Endothelial cell of umbilical vein (primary cell): ENCODE measurements at regions not wholly inside any gene's neighbourhood (a gene's known extent, or its start where the extent isn't known, plus 50 kb on each side); places are given as distances from the start of the nearest gene placed in this dataset.

ENCODE experiments used
- BruUV-seq: library from RNA; stranded (reverse); fragments of 400-500 nt; replicated peaks from 2 replicates; lab custom pipeline; 2021; lab: Mats Ljungman, UMichigan
- CTCF ChIA-PET: fragments of 300-600, 350-600 bp; sonication (Branson Sonifier 250); formaldehyde crosslinking; loops from one replicate; lab custom pipeline; 2021; ENCODE audit warnings: antibody characterized with exemption, inconsistent platforms; lab: Charles Lee
- POLR2A ChIA-PET: fragments of 300-600, 350-600 bp; sonication (Branson Sonifier 250); formaldehyde crosslinking; loops from one replicate; lab custom pipeline; 2021; ENCODE audit warnings: antibody characterized with exemption, inconsistent platforms; lab: Charles Lee
- DNase-seq: peaks from one replicate; pipeline ENCODE4 v3.0.0-alpha.2; 2011; ENCODE audit warnings: low read depth, low spot score
- FAIRE-seq: peaks from 2 replicates; lab custom pipeline; 2011; peaks lifted over from hg19 to GRCh38; lab: Jason Lieb, UNC
- H2AFZ ChIP-seq: 2 replicates; pipeline ENCODE4 v1.6.0; 2012; ENCODE audit warnings: low read depth, low read length, control low read depth, inconsistent platforms
- H3K27ac ChIP-seq: 2 replicates; pipeline ENCODE4 v1.5.1; 2011; ENCODE audit warnings: low read depth, mild to moderate bottlenecking, control low read depth, low read length, moderate library complexity; ENCODE audit not compliant: insufficient read depth
- H3K27me3 ChIP-seq, 2 experiments: 2 replicates each; pipeline versions ENCODE4 v1.6.0 to v1.6.1; 2011; ENCODE audit warnings: low read length in 2 of 2, mixed read lengths in 1 of 2; ENCODE audit not compliant: control insufficient read depth in 2 of 2, insufficient read depth in 2 of 2
- H3K36me3 ChIP-seq, 2 experiments: 2 replicates in 1 of 2; 3 replicates in 1 of 2; pipeline ENCODE4 v1.5.1; 2011; ENCODE audit warnings: low read length in 2 of 2, mild to moderate bottlenecking in 1 of 2, moderate library complexity in 1 of 2; ENCODE audit not compliant: control insufficient read depth in 2 of 2, insufficient read depth in 2 of 2; ENCODE audit errors: extremely low read depth in 1 of 2
- H3K4me1 ChIP-seq: 3 replicates; pipeline ENCODE4 v1.5.1; 2011; ENCODE audit warnings: mild to moderate bottlenecking, low read length; ENCODE audit not compliant: control insufficient read depth, insufficient read depth; ENCODE audit errors: extremely low read depth
- H3K4me2 ChIP-seq: 2 replicates; pipeline ENCODE4 v1.6.1; 2011; ENCODE audit warnings: low read length, control low read depth, mixed read lengths; ENCODE audit not compliant: insufficient read depth
- H3K4me3 ChIP-seq, 3 experiments: fragments of 200-600 bp in 1 of 3; sonication (generic), shearing (Covaris generic) in 1 of 3; replicated peaks in 1 of 3; 2 replicates each; pipeline ENCODE4 v1.5.1; 2011 to 2016; ENCODE audit warnings: control low read depth in 3 of 3, low read length in 3 of 3, mild to moderate bottlenecking in 2 of 3, inconsistent platforms in 1 of 3, low read depth in 1 of 3, moderate library complexity in 1 of 3; ENCODE audit not compliant: insufficient read depth in 1 of 3
- H3K79me2 ChIP-seq: 2 replicates; pipeline ENCODE4 v1.6.0; 2012; ENCODE audit warnings: low read length, inconsistent platforms; ENCODE audit not compliant: control insufficient read depth, insufficient read depth
- H3K9ac ChIP-seq: replicated peaks from 2 replicates; pipeline ENCODE3; 2011; ENCODE audit warnings: low read length, control low read depth; ENCODE audit not compliant: insufficient read depth; ENCODE audit errors: extremely low read depth
- H3K9me1 ChIP-seq: replicated peaks from 3 replicates; pipeline ENCODE4 v1.6.0; 2011; ENCODE audit warnings: mild to moderate bottlenecking, low read length; ENCODE audit not compliant: control insufficient read depth, insufficient read depth; ENCODE audit errors: extremely low read depth
- H3K9me3 ChIP-seq: replicated peaks from 2 replicates; pipeline ENCODE4 v1.5.1; 2012; ENCODE audit warnings: low read length, inconsistent platforms; ENCODE audit not compliant: control insufficient read depth, insufficient read depth
- H4K20me1 ChIP-seq: replicated peaks from 2 replicates; pipeline ENCODE3; 2011; ENCODE audit warnings: mild to moderate bottlenecking, low read length; ENCODE audit not compliant: control insufficient read depth, insufficient read depth; ENCODE audit errors: extremely low read depth
- EZH2 ChIP-seq: IDR thresholded peaks from 2 replicates; pipeline ENCODE4 v1.6.1; 2012; ENCODE audit warnings: borderline replicate concordance, low read depth, mild to moderate bottlenecking, moderate library complexity, low read length, inconsistent platforms; ENCODE audit not compliant: severe bottlenecking
- FOS ChIP-seq: IDR thresholded peaks from 2 replicates; pipeline ENCODE4 v1.6.1; 2011; ENCODE audit warnings: mild to moderate bottlenecking, low read length, moderate library complexity, borderline replicate concordance; ENCODE audit not compliant: insufficient read depth
- GATA2 ChIP-seq: IDR thresholded peaks from 2 replicates; pipeline ENCODE4 v1.7.0; 2011; ENCODE audit warnings: low read depth, mild to moderate bottlenecking, moderate library complexity, mixed read lengths, low read length; ENCODE audit not compliant: insufficient read length, insufficient read depth
- JUN ChIP-seq: IDR thresholded peaks from 2 replicates; pipeline ENCODE4 v1.6.1; 2011; ENCODE audit warnings: borderline replicate concordance, low read depth; ENCODE audit not compliant: insufficient read length, insufficient read depth
- MYC ChIP-seq: IDR thresholded peaks from one replicate; pipeline ENCODE4 v1.6.1; 2011; ENCODE audit warnings: mild to moderate bottlenecking, low read depth, low read length
- POLR2A ChIP-seq: IDR thresholded peaks from 2 replicates; pipeline ENCODE4 v1.6.1; 2012; ENCODE audit warnings: low read depth, mild to moderate bottlenecking, control low read depth, low read length
- POLR2AphosphoS5 ChIP-seq: IDR thresholded peaks from 2 replicates; pipeline ENCODE4 v1.6.1; 2012; ENCODE audit warnings: low read depth, mild to moderate bottlenecking, control low read depth, low read length, moderate library complexity; ENCODE audit not compliant: insufficient read depth
- dilution Hi-C: fragments of 300-500 bp; cut with MboI; formaldehyde crosslinking; loops from one replicate; pipeline ENCODE4 v1.15.0; 2019; ENCODE audit warnings: low sequenced_read_pairs; ENCODE audit not compliant: extremely low pct_ligation_motif_present
- intact Hi-C: fragments of 100-400 bp; cut with micrococcal nuclease; formaldehyde crosslinking; loops from one replicate; pipeline ENCODE4 v1.10.0; 2022
- TF ChIP-seq, protein P1 (sequence below), 2 donors: IDR thresholded peaks; 1 replicate in 1 of 2; 2 replicates in 1 of 2; pipeline ENCODE4 v1.5.1; 2011; ENCODE audit warnings: low read length in 2 of 2, mild to moderate bottlenecking in 2 of 2, moderate library complexity in 2 of 2, control low read depth in 1 of 2, inconsistent platforms in 1 of 2, low read depth in 1 of 2; ENCODE audit not compliant: insufficient read depth in 1 of 2; ENCODE audit errors: extremely low read depth in 1 of 2
- TF ChIP-seq, protein P2 (sequence below): IDR thresholded peaks from 2 replicates; pipeline ENCODE4 v1.6.1; 2011; ENCODE audit not compliant: insufficient read depth, insufficient read length

DNA sequence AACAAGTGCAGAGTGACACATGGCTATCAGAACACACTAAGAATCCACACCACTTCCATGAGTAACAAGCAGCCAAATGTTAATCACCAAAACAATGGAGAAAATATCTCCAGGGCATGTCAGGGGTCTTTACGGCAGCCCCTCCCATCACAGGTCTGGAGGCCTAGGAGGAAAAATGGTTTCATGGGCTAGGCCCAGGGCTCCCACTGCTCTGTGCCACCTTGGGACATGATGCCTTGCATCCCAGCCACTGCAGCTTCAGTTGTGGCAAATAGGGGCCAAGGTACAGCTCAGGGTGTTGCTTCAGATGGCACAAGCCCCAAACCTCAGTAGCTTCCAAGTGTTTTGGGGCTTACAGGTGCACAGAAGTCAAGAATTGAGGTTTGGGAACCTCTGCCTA lies 66.6 kb downstream of the NEURL3 start:
- FAIRE-seq (no peak), DNase-seq (no peak)
- Histone ChIP-seq H3K27ac (no peak overlapping the region), H3K9me1 (no peaks in the 10 kb centered on the region), H3K4me1 (no peaks in the 10 kb centered on the region), H3K9ac (no peak overlapping the region), H3K4me2 (no peak overlapping the region), H3K36me3 (no peaks in the 10 kb centered on the region), H4K20me1 (no peaks in the 10 kb centered on the region), H3K4me3 (no peak overlapping the region), H3K9me3 (no peaks in the 10 kb centered on the region), H2AFZ (no peak overlapping the region), H3K79me2 (no peaks in the 10 kb centered on the region), H3K27me3 (peaks cover 0 to 6% of the 10 kb centered on the region in 2 experiments)
- BruUV-seq = no TSS peak
- intact Hi-C loops = no loop called here
- no peak for TF ChIP-seq POLR2AphosphoS5
- no peak for TF ChIP-seq MYC
- TF ChIP-seq, protein P1, sequence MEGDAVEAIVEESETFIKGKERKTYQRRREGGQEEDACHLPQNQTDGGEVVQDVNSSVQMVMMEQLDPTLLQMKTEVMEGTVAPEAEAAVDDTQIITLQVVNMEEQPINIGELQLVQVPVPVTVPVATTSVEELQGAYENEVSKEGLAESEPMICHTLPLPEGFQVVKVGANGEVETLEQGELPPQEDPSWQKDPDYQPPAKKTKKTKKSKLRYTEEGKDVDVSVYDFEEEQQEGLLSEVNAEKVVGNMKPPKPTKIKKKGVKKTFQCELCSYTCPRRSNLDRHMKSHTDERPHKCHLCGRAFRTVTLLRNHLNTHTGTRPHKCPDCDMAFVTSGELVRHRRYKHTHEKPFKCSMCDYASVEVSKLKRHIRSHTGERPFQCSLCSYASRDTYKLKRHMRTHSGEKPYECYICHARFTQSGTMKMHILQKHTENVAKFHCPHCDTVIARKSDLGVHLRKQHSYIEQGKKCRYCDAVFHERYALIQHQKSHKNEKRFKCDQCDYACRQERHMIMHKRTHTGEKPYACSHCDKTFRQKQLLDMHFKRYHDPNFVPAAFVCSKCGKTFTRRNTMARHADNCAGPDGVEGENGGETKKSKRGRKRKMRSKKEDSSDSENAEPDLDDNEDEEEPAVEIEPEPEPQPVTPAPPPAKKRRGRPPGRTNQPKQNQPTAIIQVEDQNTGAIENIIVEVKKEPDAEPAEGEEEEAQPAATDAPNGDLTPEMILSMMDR (IDR thresholded peaks at IDR 0.05; ENCODE audit: extremely low read depth in 1 of 2, insufficient read depth in 1 of 2, low read depth in 1 of 2, low read length in 2 of 2) = no peak
- TF ChIP-seq EZH2 = no peak
- TF ChIP-seq GATA2 = no peak
- no peak for TF ChIP-seq POLR2A
- no peak for TF ChIP-seq JUN
- no peak for TF ChIP-seq FOS
- TF ChIP-seq, protein P2, sequence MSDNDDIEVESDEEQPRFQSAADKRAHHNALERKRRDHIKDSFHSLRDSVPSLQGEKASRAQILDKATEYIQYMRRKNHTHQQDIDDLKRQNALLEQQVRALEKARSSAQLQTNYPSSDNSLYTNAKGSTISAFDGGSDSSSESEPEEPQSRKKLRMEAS = no peak
- ChIA-PET CTCF (interaction anchor here (0.7 kb wide), 1 partner anchor 43 kb away, joined by 4 read pairs; no protein-coding TSS in a partner anchor), POLR2A (no interaction called here)
- dilution Hi-C loops = no loop called here
